SIG-M5 treated with dmso at 0.1 percent for 504 hours (cell line): ENCODE measurements at regions not wholly inside any gene's neighbourhood (a gene's known extent, or its start where the extent isn't known, plus 50 kb on each side); places are given as distances from the start of the nearest gene placed in this dataset.

Experiments used
- DNase-seq: peaks from one replicate; lab custom pipeline; 2025; ENCODE audit not compliant: unreplicated experiment; lab: John Stamatoyannopoulos, UW

DNA sequence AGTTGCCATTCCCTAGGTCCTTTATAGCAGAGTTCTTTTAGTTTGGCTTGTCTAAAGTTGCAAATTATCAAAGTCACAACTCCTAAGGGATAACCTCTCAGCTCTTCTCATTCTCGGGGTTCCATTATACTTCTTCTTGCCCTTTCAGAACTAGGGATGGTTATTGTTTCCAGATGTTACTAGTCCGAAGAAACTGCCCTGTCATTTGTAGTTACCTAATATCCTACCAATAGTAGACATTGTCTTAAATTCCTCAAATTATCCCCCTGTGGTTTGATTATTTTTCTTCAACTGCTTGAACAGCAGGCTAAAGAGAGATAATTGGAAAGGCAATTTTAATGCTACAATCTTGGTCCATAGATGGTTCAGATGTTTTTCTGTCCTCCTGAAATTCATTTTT lies 709.8 kb downstream of the KCTD16 start:
- no peak for DNase-seq

- no peak for DNase-seq
Measured at GRCh38 chr5:144876990-144877389, 706.3 kb downstream of the KCTD16 start.

- DNase-seq: no peak
Measured at GRCh38 chr5:144873076-144873475, 702.4 kb downstream of the KCTD16 start.

- no peak for DNase-seq
Measured at GRCh38 chr5:144864118-144864517, 693.4 kb downstream of the KCTD16 start.

GRCh38 chr5:144857454-144857853 lies 686.8 kb downstream of the KCTD16 start:
- DNase-seq: peak; percentile 25

DNA sequence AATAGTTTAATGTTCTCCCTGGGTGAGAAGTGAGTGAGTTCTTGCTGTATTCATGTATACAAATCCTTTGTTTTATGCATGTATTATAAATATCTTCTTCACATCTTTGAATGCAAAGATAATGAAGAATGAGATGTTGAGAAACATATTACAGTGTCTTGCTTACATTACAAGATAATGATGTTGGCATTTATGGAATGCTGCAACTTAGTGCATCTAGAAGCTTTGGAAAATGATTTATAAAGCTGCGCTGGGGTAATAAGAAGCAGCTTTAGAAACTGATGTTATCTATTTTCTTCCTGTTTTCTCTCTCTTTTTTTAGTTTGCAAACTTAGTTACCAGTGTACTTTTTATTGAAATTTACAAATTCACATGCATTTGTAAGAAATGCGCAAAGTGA lies 673.4 kb downstream of the KCTD16 start:
- DNase-seq: no peak

DNA sequence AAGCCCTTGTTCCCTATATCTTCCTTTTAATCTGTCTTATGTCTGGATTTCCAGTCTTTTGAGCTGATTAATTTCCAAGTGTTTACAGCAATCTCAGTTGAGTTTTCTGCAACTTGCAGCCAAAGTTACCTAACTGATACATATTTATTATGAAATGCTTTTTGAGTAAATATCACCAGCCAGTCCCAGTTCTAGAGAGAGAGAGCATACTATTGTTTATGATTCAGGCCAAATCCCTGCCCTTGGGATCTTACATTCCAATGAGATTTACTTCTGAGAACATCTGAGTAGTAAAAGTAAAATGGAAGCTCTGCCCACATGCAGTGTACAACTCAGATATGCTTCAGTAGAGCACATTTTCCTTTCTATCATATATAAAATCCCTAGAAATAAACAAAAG lies 661.7 kb downstream of the KCTD16 start:
- no peak for DNase-seq

GRCh38 chr5:144831650-144832049 lies 661.0 kb downstream of the KCTD16 start:
- no peak for DNase-seq

- no peak for DNase-seq
Measured at GRCh38 chr5:144822503-144822902, 651.8 kb downstream of the KCTD16 start.

DNA sequence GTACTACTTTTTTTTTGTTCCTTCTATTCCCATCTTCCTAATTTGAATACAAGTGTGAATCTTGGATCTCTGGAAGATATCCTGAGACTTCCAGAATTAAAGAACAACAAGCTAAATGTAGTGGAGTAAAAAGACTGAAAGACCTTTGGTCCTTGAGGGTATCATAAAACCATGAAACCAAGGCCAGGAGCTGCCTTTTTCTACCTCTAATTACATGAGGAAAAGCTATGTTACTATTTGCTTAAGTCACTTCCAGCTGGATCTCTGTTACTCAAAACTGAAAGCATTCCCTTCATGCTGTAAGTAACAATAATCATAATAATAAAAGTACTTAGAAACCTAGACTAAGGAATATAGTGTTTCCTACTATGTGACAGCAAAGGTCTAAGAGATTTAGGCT lies 649.6 kb downstream of the KCTD16 start:
- DNase-seq: no peak

DNA sequence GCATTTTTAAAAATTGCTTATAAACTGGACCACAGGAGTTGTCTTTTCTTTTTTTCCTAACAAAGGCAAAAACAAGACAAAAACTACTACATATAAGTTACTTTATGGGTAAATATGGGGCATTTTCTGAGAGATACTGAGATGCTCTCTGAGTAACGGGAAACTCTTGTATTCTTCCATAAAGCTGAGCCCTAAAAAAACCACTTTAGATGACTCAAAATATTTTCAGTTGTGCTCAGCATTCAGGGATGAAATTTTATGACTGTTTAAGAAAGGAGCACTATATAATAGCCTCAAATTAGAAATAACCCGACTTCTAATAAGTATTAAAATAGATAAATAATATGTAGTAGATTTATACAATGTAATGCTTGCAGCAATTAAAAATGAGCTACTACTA lies 644.5 kb downstream of the KCTD16 start:
- no peak for DNase-seq

DNA sequence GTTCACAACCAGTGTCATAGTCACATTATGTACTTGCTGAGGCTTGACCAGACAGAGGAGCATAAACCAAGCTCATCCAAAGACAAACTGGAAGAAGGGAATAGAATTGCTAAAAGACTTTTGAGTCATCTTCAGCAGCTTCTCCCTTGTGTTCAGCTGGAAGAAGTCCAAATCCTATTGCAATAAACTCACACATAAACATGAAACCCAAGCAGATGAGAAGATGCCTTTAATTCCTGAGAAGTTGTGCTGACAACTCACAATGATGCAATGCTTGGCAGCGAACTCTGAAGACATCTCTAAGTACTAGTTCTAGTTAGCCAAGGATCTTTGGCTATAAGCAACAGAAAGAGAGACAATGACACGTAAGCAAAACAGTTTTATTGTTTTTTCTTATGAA lies 642.1 kb downstream of the KCTD16 start:
- no peak for DNase-seq

DNA sequence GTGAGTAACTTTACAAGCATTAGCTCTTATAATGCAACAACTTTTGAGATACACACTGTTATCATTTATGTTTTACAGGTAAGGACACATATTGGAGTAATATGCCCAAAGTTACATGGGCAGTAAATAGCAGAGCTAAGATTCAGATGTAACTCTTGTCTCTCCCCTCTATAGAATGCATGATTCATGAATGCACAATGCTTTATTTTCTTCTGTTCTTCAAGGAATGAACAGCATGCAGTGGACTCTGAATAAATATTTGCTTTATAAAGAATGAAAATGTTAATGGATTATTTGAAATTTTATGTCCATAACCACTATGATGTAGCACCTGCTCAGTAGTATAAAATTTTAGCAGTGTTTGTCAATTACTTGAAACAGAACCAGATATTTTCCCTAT lies 629.5 kb downstream of the KCTD16 start:
- DNase-seq: no peak

GRCh38 chr5:144798595-144798994 lies 627.9 kb downstream of the KCTD16 start:
- no peak for DNase-seq

DNA sequence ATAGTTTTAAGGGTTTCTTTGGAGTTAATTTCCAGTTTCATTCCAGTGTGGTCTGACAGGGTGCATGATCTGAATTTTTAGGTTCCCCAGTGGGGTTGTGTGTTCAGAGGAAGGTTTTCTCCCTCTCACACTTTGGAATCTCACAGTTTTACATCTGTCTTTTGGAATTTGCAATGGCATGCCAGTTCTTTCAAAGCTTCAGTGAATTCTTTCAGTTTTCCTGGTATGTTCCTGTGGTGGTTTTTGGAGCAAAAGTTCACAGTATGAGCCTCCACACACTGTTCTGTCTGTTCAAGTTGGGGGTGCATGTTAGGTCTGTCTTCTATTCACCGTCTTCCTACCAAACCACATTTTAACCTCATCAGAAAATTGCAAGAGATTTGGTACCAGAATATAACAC lies 624.2 kb downstream of the KCTD16 start:
- DNase-seq: no peak

DNA sequence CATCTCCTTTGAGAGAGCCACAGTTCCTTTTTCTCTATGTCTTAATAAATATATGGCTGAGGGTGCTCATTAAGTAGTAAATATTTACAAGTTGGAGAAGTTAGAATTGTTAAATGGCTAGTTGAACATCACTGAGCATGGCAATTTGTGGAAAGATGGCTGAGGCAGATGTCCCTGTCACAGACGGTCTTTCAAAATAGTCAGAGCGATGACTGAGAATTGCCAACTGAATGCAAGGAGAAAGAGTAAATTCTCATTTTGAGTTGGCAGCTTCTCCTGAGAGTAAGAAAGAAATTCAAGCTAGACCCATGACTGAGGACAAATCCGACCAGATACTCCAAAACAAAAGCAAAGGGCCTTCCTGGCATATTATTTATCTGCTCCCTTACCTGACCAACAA lies 617.9 kb downstream of the KCTD16 start:
- DNase-seq: no peak

DNA sequence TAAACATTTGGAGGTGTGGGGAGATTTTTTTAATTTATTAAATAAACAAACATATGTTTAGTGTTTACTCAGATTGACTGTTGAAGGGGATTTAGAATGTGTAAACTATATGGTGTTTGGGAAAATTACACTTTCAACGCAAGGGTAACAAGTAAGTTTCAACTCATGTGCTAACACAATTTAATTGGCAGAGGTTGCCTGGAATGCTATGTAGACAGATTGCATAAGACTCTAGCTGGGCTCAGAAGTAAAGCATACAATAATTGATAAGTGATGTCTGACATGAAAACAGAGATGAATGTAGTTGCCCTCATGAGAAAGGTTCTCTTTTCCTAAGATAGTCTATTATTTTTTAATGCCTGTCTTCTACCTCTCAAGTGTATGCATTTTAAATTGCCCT lies 617.4 kb downstream of the KCTD16 start:
- no peak for DNase-seq

GRCh38 chr5:144779368-144779767 lies 608.7 kb downstream of the KCTD16 start:
- DNase-seq: no peak

GRCh38 chr5:144778561-144778960 lies 607.9 kb downstream of the KCTD16 start:
- no peak for DNase-seq

GRCh38 chr5:144774197-144774596 lies 603.5 kb downstream of the KCTD16 start:
- no peak for DNase-seq

GRCh38 chr5:144773628-144774027 lies 603.0 kb downstream of the KCTD16 start:
- no peak for DNase-seq

DNA sequence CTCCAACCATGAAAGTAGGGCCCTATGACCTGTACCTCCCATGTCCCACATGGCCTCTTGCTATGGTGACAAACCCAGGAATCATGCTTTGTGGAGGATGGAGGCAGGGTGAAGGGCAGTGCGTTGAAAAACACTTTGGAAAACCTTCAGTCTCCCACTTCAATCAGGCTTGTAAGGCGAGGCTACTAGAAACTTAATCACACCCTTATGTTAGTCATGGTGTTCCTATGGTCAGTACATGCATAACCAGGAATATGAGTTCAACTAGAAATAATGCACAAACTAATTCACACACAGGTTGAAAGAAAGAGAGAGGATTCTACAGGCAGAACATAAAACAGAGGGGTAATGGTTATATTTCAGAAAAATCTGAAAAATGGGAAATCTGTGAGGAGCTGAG lies 601.1 kb downstream of the KCTD16 start:
- DNase-seq: no peak

- DNase-seq: no peak
Measured at GRCh38 chr5:144742361-144742760, 571.7 kb downstream of the KCTD16 start.

GRCh38 chr5:144731786-144732185 lies 561.1 kb downstream of the KCTD16 start:
- DNase-seq: no peak
